ENCODE measurements at regions not wholly inside any gene's neighbourhood (a gene's known extent, or its start where the extent isn't known, plus 50 kb on each side); places are given as distances from the start of the nearest gene placed in this dataset.

DNA sequence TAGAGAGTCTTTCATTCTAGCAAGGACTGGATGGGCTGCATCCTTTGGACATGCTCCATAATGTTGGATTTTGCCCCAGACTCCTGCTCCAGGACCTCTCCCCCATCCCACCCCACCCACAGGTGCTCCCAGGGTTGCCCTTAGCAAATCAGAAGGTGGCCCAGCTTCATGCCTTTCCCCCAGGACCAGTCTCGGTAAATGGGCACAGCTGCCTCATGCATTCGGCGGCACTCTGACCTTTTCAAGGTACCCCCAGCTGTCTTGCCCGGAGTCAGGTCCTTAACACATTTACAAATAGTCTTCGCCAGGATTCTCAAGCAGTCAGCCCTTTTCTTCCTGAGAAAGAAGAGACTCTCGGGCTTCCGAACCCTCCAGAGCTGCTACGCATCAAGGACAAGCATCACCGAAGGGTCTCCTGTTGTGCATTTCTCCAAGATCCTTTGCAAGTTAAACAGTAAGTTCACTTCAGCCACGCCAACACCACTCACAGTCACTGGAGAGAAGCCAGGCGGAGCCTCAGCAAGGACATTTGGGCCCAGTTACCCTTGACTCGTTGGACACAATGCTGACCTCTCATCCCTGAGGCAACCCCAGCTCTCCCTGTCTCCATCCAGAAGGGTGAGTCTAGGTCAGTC lies 287.8 kb downstream of the FAM43A start (continued):
- no peak for TF ChIP-seq ZNF280C (tag by site-specific recombination; IDR thresholded peaks at IDR 0.05)

- no peak for TF ChIP-seq ZNF274 (IDR thresholded peaks at IDR 0.05; ENCODE audit: low read length)
- TF ChIP-seq ZNF274 (tag by site-specific recombination; IDR thresholded peaks at IDR 0.05; ENCODE audit: borderline replicate concordance) = no peak
- no peak for TF ChIP-seq HIC1 (tag by site-specific recombination; IDR thresholded peaks at IDR 0.05)
- TF ChIP-seq ZNF335 (tag by site-specific recombination; conservative IDR thresholded peaks at IDR 0.05) = no peak
- no peak for TF ChIP-seq EGR2 (tag by site-specific recombination; IDR thresholded peaks at IDR 0.05; ENCODE audit: low read depth)
- no peak for TF ChIP-seq ZNF221 (tag by site-specific recombination; IDR thresholded peaks at IDR 0.05; ENCODE audit: borderline replicate concordance)
- no peak for TF ChIP-seq ZNF48 (tag by site-specific recombination; IDR thresholded peaks at IDR 0.05)
- TF ChIP-seq MYNN (tag by site-specific recombination; IDR thresholded peaks at IDR 0.05; ENCODE audit: borderline replicate concordance) = no peak
- TF ChIP-seq ZNF157 (tag by site-specific recombination; IDR thresholded peaks at IDR 0.05) = no peak
- TF ChIP-seq ZNF302 (tag by site-specific recombination; IDR thresholded peaks at IDR 0.05; ENCODE audit: low read depth) = no peak
- TF ChIP-seq, protein P1, sequence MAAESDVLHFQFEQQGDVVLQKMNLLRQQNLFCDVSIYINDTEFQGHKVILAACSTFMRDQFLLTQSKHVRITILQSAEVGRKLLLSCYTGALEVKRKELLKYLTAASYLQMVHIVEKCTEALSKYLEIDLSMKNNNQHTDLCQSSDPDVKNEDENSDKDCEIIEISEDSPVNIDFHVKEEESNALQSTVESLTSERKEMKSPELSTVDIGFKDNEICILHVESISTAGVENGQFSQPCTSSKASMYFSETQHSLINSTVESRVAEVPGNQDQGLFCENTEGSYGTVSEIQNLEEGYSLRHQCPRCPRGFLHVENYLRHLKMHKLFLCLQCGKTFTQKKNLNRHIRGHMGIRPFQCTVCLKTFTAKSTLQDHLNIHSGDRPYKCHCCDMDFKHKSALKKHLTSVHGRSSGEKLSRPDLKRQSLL (tag by site-specific recombination; IDR thresholded peaks at IDR 0.05) = no peak
- no peak for TF ChIP-seq ZNF768 (tag by site-specific recombination; IDR thresholded peaks at IDR 0.05)
- TF ChIP-seq ZNF169 (tag by site-specific recombination; IDR thresholded peaks at IDR 0.05) = no peak
- TF ChIP-seq ZNF514 (tag by site-specific recombination; IDR thresholded peaks at IDR 0.05) = no peak
- no peak for TF ChIP-seq ZNF560 (tag by site-specific recombination; IDR thresholded peaks at IDR 0.05; ENCODE audit: borderline replicate concordance)
- no peak for TF ChIP-seq ZNF280C (tag by site-specific recombination; IDR thresholded peaks at IDR 0.05)
- TF ChIP-seq ZNF510 (tag by site-specific recombination; IDR thresholded peaks at IDR 0.05; ENCODE audit: insufficient replicate concordance) = no peak
- TF ChIP-seq, protein P2, sequence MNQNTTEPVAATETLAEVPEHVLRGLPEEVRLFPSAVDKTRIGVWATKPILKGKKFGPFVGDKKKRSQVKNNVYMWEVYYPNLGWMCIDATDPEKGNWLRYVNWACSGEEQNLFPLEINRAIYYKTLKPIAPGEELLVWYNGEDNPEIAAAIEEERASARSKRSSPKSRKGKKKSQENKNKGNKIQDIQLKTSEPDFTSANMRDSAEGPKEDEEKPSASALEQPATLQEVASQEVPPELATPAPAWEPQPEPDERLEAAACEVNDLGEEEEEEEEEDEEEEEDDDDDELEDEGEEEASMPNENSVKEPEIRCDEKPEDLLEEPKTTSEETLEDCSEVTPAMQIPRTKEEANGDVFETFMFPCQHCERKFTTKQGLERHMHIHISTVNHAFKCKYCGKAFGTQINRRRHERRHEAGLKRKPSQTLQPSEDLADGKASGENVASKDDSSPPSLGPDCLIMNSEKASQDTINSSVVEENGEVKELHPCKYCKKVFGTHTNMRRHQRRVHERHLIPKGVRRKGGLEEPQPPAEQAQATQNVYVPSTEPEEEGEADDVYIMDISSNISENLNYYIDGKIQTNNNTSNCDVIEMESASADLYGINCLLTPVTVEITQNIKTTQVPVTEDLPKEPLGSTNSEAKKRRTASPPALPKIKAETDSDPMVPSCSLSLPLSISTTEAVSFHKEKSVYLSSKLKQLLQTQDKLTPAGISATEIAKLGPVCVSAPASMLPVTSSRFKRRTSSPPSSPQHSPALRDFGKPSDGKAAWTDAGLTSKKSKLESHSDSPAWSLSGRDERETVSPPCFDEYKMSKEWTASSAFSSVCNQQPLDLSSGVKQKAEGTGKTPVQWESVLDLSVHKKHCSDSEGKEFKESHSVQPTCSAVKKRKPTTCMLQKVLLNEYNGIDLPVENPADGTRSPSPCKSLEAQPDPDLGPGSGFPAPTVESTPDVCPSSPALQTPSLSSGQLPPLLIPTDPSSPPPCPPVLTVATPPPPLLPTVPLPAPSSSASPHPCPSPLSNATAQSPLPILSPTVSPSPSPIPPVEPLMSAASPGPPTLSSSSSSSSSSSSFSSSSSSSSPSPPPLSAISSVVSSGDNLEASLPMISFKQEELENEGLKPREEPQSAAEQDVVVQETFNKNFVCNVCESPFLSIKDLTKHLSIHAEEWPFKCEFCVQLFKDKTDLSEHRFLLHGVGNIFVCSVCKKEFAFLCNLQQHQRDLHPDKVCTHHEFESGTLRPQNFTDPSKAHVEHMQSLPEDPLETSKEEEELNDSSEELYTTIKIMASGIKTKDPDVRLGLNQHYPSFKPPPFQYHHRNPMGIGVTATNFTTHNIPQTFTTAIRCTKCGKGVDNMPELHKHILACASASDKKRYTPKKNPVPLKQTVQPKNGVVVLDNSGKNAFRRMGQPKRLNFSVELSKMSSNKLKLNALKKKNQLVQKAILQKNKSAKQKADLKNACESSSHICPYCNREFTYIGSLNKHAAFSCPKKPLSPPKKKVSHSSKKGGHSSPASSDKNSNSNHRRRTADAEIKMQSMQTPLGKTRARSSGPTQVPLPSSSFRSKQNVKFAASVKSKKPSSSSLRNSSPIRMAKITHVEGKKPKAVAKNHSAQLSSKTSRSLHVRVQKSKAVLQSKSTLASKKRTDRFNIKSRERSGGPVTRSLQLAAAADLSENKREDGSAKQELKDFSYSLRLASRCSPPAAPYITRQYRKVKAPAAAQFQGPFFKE (tag by site-specific recombination; IDR thresholded peaks at IDR 0.05; ENCODE audit: borderline replicate concordance) = no peak
- TF ChIP-seq ZNF571 (tag by site-specific recombination; IDR thresholded peaks at IDR 0.05) = no peak
- H3K4me3 ChIP-seq (ENCODE audit: low read depth, low read length) = no peak overlapping the region
- no peaks in the 10 kb centered on the region for H3K36me3 ChIP-seq (ENCODE audit: control insufficient read depth in 2 of 2, insufficient read depth in 1 of 2, low read length in 2 of 2)
- ChIA-PET CTCF (interaction anchor here (0.6 kb wide), 1 partner anchor 10 kb away, joined by 4 read pairs; no protein-coding TSS in a partner anchor), POLR2A (no interaction called here)
- no peaks in the 10 kb centered on the region for H3K9me3 ChIP-seq (ENCODE audit: control insufficient read depth, insufficient read depth, low read depth, low read length)
- H3K4me1 ChIP-seq (ENCODE audit: control insufficient read depth, insufficient read depth, low read length) = no peaks in the 10 kb centered on the region
- H3K27ac ChIP-seq (ENCODE audit: extremely low read depth, low read depth, low read length) = no peak overlapping the region
Observed at GRCh38 chr3:194974468-194975135, 288.9 kb downstream of the FAM43A start.
